Upper lobe of left lung (tissue), 4 donors: ENCODE measurements at regions not wholly inside any gene's neighbourhood (a gene's known extent, or its start where the extent isn't known, plus 50 kb on each side); places are given as distances from the start of the nearest gene placed in this dataset.

Experiments
- POLR2A ChIP-seq, 4 donors: fragments of 450-650 bp; IDR thresholded peaks; one replicate each; pipeline ENCODE4 v1.5.1; 2016 to 2017; ENCODE audit warnings: antibody characterized with exemption in 4 of 4, mild to moderate bottlenecking in 2 of 4
- POLR2AphosphoS5 ChIP-seq, 2 donors: sonication (generic); formaldehyde crosslinking; IDR thresholded peaks; one replicate each; pipeline ENCODE4 v1.5.1; 2017; ENCODE audit warnings: antibody characterized with exemption in 2 of 2
- TF ChIP-seq, protein P1 (sequence below), 6 experiments: fragments of 450-650 bp in 4 of 6; fragments of 200-600 bp in 2 of 6; sonication (generic) in 2 of 6; IDR thresholded peaks; one replicate each; pipeline ENCODE4 v1.5.1; 2016 to 2019; ENCODE audit warnings: antibody characterized with exemption in 6 of 6

DNA sequence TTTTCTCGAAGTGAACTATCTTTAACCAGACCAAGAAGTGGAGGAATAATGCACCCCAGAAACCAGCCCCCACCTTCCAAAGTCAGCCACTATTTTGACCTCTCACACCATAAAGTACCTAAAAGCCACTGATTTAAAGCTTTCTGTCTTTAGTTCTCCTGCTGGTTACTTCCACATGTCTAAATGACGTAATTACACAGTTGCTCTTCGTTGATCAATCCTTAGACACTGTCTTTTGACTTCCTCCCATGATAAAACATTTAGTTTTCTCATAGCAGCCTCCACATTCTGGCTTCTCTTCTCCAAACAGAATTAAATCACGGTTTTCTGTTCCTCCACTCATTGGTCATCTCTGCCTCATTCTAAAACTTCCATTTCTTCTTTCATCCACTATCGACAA lies 294.4 kb upstream of the N4BP1 start:
- TF ChIP-seq, protein P1, sequence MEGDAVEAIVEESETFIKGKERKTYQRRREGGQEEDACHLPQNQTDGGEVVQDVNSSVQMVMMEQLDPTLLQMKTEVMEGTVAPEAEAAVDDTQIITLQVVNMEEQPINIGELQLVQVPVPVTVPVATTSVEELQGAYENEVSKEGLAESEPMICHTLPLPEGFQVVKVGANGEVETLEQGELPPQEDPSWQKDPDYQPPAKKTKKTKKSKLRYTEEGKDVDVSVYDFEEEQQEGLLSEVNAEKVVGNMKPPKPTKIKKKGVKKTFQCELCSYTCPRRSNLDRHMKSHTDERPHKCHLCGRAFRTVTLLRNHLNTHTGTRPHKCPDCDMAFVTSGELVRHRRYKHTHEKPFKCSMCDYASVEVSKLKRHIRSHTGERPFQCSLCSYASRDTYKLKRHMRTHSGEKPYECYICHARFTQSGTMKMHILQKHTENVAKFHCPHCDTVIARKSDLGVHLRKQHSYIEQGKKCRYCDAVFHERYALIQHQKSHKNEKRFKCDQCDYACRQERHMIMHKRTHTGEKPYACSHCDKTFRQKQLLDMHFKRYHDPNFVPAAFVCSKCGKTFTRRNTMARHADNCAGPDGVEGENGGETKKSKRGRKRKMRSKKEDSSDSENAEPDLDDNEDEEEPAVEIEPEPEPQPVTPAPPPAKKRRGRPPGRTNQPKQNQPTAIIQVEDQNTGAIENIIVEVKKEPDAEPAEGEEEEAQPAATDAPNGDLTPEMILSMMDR (IDR thresholded peaks at IDR 0.05): no peak
- TF ChIP-seq POLR2AphosphoS5 (IDR thresholded peaks at IDR 0.05) (no peak), POLR2A (IDR thresholded peaks at IDR 0.05) (no peak)
